D721Med (cell line): ENCODE measurements at regions not wholly inside any gene's neighbourhood (a gene's known extent, or its start where the extent isn't known, plus 50 kb on each side); places are given as distances from the start of the nearest gene placed in this dataset.
"Not testable (repeated sequence)": the region's sequence is repeated elsewhere in the genome, so short reads cannot be mapped to it uniquely, and the experiment has no call there.

Source experiments
- DNase-seq: peaks from one replicate; pipeline ENCODE4 v3.0.0; 2011; ENCODE audit warnings: low spot score; ENCODE audit not compliant: insufficient read length
- FAIRE-seq: peaks from 2 replicates; lab custom pipeline; 2011; peaks lifted over from hg19 to GRCh38; lab: Jason Lieb, UNC
- TF ChIP-seq, protein P1 (sequence below): IDR thresholded peaks from 2 replicates; pipeline ENCODE4 v1.5.1; 2012; ENCODE audit warnings: mild to moderate bottlenecking, control low read depth; ENCODE audit not compliant: insufficient read depth; ENCODE audit errors: missing control alignments

DNA sequence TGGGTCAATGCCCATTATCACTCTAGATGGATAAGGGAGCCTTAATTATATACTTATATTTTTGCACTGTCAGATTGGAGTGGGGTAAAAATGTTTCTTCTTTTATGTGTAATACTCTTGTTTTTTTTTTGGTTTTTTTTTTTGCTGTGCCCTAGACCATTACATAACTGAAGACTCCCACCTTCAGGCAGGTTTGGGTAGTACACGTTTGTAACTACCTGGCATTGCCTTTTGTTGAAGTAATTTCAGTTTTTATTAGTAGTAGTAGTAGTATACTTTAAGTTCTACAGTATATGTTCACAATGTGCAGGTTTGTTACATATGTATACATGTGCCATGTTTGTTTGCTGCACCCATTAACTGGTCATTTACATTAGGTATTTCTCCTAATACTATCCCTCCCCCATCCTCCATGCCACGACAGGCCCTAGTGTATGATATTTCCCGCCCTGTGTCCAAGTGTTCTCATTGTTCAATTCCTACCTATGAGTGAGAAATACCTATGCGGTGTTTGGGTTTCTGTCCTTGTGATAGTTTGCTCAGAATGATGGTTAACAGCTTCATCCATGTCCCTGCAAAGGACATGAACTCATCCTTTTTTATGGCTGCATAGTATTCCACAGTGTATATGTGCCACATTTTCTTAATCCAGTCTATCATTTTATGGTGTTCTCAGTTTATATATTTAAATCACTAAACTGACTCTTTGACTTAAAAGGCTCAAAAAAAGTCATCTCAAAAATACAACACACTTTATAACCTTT lies 109.2 kb upstream of the FBXO28 start:
- not testable (repeated sequence) for FAIRE-seq, DNase-seq
- TF ChIP-seq, protein P1, sequence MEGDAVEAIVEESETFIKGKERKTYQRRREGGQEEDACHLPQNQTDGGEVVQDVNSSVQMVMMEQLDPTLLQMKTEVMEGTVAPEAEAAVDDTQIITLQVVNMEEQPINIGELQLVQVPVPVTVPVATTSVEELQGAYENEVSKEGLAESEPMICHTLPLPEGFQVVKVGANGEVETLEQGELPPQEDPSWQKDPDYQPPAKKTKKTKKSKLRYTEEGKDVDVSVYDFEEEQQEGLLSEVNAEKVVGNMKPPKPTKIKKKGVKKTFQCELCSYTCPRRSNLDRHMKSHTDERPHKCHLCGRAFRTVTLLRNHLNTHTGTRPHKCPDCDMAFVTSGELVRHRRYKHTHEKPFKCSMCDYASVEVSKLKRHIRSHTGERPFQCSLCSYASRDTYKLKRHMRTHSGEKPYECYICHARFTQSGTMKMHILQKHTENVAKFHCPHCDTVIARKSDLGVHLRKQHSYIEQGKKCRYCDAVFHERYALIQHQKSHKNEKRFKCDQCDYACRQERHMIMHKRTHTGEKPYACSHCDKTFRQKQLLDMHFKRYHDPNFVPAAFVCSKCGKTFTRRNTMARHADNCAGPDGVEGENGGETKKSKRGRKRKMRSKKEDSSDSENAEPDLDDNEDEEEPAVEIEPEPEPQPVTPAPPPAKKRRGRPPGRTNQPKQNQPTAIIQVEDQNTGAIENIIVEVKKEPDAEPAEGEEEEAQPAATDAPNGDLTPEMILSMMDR, result peak; percentile 35

- FAIRE-seq, DNase-seq: not testable (repeated sequence)
Measured at GRCh38 chr1:224003896-224004295, 110.0 kb upstream of the FBXO28 start.

DNA sequence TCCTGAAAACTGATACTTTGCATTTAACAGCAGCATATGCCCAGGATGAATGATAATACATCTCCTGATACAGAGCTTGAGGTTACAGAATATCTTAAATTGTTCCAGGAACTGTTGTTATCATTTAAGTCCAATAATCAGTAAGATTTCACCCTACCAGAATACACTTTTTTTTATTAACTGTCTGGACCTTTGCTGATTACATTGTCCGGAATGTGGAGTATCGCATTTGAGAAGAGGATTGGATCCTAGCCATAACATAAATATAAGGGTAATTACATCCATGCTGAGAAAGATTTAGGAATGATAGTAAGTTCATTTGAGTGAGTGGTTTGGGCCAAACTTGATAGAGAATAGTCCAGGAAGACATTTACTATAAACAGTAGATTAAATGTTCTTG lies 112.2 kb upstream of the FBXO28 start:
- not testable (repeated sequence) for DNase-seq, FAIRE-seq

DNA sequence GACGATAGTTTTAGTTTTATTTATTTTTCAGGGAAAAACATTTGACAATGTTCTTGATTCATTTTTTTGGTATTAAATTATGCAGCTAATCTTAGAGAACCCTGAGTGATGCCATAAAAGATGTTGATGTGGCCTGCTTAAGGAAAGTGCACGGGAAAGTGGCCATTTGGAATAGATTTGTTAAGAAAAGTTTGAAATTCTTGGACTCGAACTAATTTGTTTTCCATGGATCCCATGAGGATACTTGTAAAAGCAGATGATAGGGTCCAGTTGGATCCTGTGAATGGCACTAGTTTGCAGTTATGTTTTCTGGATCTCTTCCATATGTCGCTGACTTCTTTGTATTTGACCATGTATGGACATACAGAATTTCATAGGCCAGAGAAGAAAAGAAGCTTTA lies 114.2 kb upstream of the FBXO28 start:
- DNase-seq, FAIRE-seq: not testable (repeated sequence)

DNA sequence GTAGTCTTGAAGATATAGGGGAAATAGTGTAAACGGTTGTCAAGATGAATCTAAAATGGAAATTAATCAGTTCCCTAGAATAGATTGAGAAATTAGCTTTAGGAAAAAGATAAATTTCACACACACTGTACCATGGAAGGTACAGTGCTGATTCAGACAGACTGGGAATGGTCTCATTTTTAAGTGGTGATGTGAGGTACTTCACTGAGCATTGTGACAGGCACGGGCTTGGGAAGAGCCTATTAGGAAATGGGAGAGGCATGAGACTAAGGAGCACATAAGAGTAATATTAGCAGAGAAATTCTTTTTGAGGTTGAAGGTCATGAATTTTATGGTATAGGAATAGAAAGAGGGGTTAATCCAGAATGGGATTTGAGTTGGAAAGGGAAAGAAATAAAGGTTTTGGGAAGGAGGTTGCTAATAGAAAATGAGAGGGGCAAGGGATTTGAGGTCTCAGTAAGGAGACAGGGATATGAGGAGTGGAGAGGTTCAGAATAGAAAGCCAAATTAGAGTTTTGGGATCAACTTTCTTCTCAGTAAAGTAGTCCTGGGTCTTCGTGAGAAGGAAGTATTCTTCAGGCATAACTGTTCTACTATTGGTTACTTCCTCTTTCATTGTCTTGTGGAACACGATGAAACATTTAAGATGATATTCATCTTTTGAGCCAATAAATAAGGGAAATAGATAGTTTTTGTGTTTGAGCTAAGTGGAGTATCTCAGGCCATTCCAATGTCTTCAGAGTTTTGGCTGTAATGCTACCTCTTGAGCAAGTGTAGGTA lies 115.0 kb upstream of the FBXO28 start:
- not testable (repeated sequence) for FAIRE-seq, DNase-seq

DNA sequence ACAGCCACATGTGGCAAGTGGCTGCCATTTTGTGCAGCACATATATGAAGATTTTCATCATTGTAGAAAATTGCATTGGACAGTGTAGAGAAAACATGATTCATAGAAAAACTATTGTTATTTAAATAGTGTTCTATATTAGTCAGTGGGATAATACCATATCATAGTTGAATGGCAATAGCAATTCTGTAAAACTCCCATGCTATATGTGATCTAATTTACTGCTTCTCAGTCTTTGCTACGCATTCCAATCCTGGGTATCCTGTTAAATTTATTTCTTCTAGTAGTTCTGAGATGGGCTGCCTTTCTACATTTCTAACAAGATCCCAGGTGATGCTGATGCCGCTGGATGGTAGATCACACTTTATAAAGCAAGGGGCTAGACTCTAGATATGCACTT lies 117.5 kb upstream of the FBXO28 start:
- DNase-seq, FAIRE-seq: not testable (repeated sequence)

DNA sequence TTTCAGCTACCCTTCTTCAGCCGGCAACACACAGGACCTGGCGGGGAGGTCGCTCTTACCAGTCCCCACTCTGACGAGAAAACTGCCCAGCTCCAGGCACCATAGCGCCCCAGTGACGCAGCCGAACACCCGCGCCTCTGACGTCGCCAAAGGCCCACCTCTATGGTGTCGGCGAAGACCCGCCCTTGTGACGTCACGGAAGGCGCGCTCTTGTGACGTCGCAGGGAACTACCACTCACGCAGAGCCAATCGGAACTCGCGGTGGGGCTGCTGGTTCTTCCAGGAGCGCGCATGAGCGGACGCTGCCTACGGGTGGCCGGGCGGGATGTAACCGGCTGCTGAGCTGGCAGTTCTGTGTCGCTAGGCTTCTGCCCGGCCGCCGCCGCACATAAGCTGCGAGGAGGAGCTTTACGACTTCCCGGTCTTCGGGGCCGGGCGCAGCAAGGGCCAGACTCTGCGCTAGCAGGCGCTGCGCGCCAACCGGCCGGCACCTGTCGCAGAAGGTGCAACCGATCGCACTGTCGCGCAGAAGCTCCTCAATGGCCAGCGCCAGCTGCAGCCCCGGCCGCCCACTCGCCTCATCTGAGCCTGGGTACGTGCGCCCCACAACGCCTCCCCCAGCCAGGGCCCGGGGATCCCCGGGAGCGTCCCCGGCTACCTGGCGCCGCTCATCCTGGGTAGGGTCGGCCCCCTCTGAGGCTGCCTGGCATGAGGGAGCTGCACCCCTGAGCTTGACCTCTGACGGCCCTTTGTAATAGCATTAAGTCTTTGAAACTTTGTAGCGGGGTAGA lies 121.3 kb upstream of the FBXO28 start:
- peak; percentile 65 for DNase-seq
- not testable (repeated sequence) for FAIRE-seq

GRCh38 chr1:223991297-223991857 lies 122.5 kb upstream of the FBXO28 start:
- not testable (repeated sequence) for FAIRE-seq, DNase-seq

DNA sequence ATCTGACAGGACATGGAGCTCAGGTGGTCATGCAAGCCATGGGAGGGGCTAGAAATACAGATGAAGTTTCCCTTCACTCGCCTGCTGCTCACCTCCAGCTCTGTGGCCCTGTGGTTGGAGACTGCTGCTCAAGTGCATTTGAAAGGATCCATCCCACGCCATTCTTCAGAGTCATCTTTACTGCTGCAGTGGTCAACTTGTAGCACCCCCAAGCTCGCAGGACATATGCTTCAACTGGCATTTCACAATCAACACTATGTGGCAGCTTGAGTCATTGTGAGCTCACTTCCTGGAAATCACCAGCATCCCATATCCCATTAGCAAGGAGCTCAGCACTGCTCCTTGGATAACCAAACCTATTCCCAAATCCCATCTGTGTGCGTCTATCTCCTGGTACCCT lies 116.2 kb upstream of the TP53BP2 start:
- DNase-seq, result not testable (repeated sequence)

GRCh38 chr1:223952801-223953200 lies 107.1 kb upstream of the TP53BP2 start:
- FAIRE-seq, DNase-seq: not testable (repeated sequence)

More for the DNA sequence above, 116.2 kb upstream of the TP53BP2 start:
- FAIRE-seq, result not testable (repeated sequence)

DNA sequence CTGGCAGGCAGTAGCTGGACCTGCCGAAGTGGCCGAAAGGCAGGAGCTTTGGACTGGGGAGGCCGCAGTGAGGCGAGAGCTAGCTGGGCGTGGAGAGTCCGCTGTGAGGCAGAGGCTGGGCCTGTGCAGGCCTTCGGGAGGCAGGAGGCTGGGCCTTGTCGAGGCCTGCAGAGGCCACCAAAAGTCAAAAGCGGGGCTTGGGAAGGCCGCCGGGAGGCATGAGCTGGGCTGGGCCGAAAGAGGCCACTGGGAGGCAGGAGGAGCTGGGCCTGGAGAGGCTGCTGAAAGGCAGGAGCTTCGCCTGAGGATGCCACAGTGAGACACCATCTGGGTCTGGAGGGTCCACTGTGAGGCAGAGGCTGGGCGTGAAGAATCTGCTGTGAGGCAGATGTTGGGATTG lies 105.8 kb upstream of the TP53BP2 start:
- not testable (repeated sequence) for DNase-seq, FAIRE-seq

- FAIRE-seq, result not testable (repeated sequence)
Measured at GRCh38 chr1:223949944-223950343, 104.2 kb upstream of the TP53BP2 start.

DNA sequence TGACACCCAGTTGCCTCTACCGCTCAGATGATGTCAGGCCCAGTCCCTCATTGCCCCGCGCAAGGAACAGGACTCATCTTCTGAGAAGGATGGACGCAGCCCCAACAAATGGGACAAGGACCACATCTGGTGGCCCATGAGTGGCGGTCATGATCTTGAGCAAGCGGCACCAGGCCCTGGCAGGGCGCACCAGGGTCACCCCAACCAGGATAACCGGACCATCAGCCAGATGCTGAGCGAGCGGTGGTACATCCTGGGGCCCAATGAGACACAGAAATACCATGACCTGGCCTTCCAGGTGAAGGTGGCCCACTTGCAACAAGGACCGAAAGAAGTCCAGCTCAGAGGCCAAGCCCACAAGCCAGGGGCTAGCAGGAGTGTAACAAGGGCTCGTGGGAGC lies 102.3 kb upstream of the TP53BP2 start:
- FAIRE-seq, DNase-seq: not testable (repeated sequence)

More at GRCh38 chr1:223949944-223950343, 104.2 kb upstream of the TP53BP2 start:
- not testable (repeated sequence) for DNase-seq

GRCh38 chr1:223936592-223936991 lies 90.8 kb upstream of the TP53BP2 start:
- FAIRE-seq, DNase-seq: not testable (repeated sequence)

- FAIRE-seq, result not testable (repeated sequence)
Measured at GRCh38 chr1:223931476-223931875, 85.7 kb upstream of the TP53BP2 start.

More at GRCh38 chr1:223931476-223931875, 85.7 kb upstream of the TP53BP2 start:
- DNase-seq, result not testable (repeated sequence)
